ENCODE measurements at regions not wholly inside any gene's neighbourhood (a gene's known extent, or its start where the extent isn't known, plus 50 kb on each side); places are given as distances from the start of the nearest gene placed in this dataset.

GRCh38 chr3:113339616-113340244 lies 101.6 kb downstream of the CFAP44 start:
- H3K23ac ChIP-seq (ENCODE audit: insufficient read length): no peak overlapping the region
- H3K27me3 ChIP-seq (replicated peaks in 1 of 4; ENCODE audit: control insufficient read depth in 3 of 4, extremely low read depth in 1 of 4, insufficient read depth in 3 of 4, low read length in 3 of 4): no peaks in the 10 kb centered on the region
- ChIA-PET POLR2A (ENCODE audit: partially characterized antibody) (no interaction called here), CTCF (ENCODE audit: partially characterized antibody) (interaction anchor here (0.7 to 3.0 kb wide), 15 partner anchors 11 to 290 kb away, joined by 3 to 15 read pairs (median 4); no protein-coding TSS in a partner anchor)
- H3K18ac ChIP-seq (ENCODE audit: extremely low read depth, low read length): no peak overlapping the region
- no peak overlapping the region for H3K4ac ChIP-seq (replicated peaks; ENCODE audit: insufficient read length, low read depth, low read length)
- 0 out of 2 replicates have a peak overlapping the region, but pooled peaks have one; percentile 39 for H2BK12ac ChIP-seq (ENCODE audit: low read depth, low read length)
- no peak overlapping the region for H3K14ac ChIP-seq (ENCODE audit: insufficient read length)
- H2BK120ac ChIP-seq (replicated peaks; ENCODE audit: low read depth, low read length): no peak overlapping the region
- no peak overlapping the region for H2AK5ac ChIP-seq (ENCODE audit: low read depth, low read length)
- H2AFZ ChIP-seq (ENCODE audit: low read length): peak overlapping the region; percentile 100
- H3K27ac ChIP-seq (ENCODE audit: low read depth, low read length): no peak overlapping the region
- no peaks in the 10 kb centered on the region for H4K20me1 ChIP-seq (replicated peaks in 1 of 2; ENCODE audit: control insufficient read depth in 1 of 2, insufficient read depth in 2 of 2, low read length in 2 of 2)
- no peaks in the 10 kb centered on the region for H3K23me2 ChIP-seq (ENCODE audit: low read depth, low read length)
- no peak overlapping the region for H4K8ac ChIP-seq (ENCODE audit: extremely low read depth, insufficient read depth, low read length)
- no peak overlapping the region for H4K91ac ChIP-seq (replicated peaks; ENCODE audit: insufficient read length, low read length)
- H3K56ac ChIP-seq (replicated peaks; ENCODE audit: insufficient read length, low read depth, low read length): no peak overlapping the region
- DNase-seq (ENCODE audit: low read depth in 1 of 2, low spot score in 2 of 2): peak in 1 of 2 experiments; percentile 52
- no peak overlapping the region for H3K4me2 ChIP-seq (ENCODE audit: insufficient read depth in 1 of 2, low read depth in 2 of 2, low read length in 2 of 2)
- H3K4me3 ChIP-seq (ENCODE audit: extremely low read depth in 1 of 4, insufficient read depth in 2 of 4, low read depth in 3 of 4, low read length in 4 of 4): no peak overlapping the region
- H2BK15ac ChIP-seq (ENCODE audit: low read length): no peak overlapping the region
- H2BK5ac ChIP-seq (ENCODE audit: low read depth, low read length): no peak overlapping the region
- H3K36me3 ChIP-seq (ENCODE audit: control insufficient read depth in 2 of 4, insufficient read depth in 4 of 4, low read length in 3 of 4): no peaks in the 10 kb centered on the region
- no peaks in the 10 kb centered on the region for H3K4me1 ChIP-seq (replicated peaks in 1 of 4; ENCODE audit: control insufficient read depth in 3 of 4, insufficient read depth in 4 of 4, low read length in 3 of 4)
- H4K5ac ChIP-seq (ENCODE audit: insufficient read length, low read depth, low read length): no peak overlapping the region
- no peak for FAIRE-seq
- TF ChIP-seq E2F6 (IDR thresholded peaks at IDR 0.05) (peak; percentile 86), CTCF (IDR thresholded peaks at IDR 0.05; ENCODE audit: control extremely low read depth in 1 of 3, insufficient read depth in 1 of 3, low read depth in 1 of 3, low read length in 3 of 3) (peak in 2 of 3 experiments; percentile 46 to 89; a peak in 3 of 4 replicates), SP4 (IDR thresholded peaks at IDR 0.05; ENCODE audit: low read length) (no peak), RAD21 (IDR thresholded peaks at IDR 0.05 in 1 of 2, conservative IDR thresholded peaks at IDR 0.05 in 1 of 2; ENCODE audit: low read depth in 2 of 2, low read length in 2 of 2) (peak; percentile 52 to 58), MAX (IDR thresholded peaks at IDR 0.05) (peak; percentile 53; the same call in 1 of the 2 replicates), FOSL1 (IDR thresholded peaks at IDR 0.05; ENCODE audit: insufficient read depth, low read depth, low read length) (no peak), TEAD4 (IDR thresholded peaks at IDR 0.05; ENCODE audit: low read depth, low read length) (no peak)
- 82% methylated on average over 8 of the region's 9 CpGs; no CpG with 5 or more reads in 1 of the 2 experiments for WGBS, 2 experiments (ENCODE audit: extremely low coverage in 1 of 2, insufficient coverage in 1 of 2, insufficient read length in 1 of 2, insufficient replicate concordance in 2 of 2, low coverage in 1 of 2, low lambda C conversion rate in 2 of 2, missing lambda C conversion rate in 1 of 2)
- no peaks in the 10 kb centered on the region for H3K9me3 ChIP-seq (ENCODE audit: insufficient read depth in 2 of 2, low read depth in 1 of 2, low read length in 1 of 2)
- no peak overlapping the region for H2BK20ac ChIP-seq (ENCODE audit: low read length)
- H3K79me1 ChIP-seq (ENCODE audit: low read depth, low read length): no peaks in the 10 kb centered on the region
- H3K9ac ChIP-seq (replicated peaks in 1 of 4; ENCODE audit: extremely low read depth in 1 of 4, low read depth in 3 of 4, low read length in 3 of 4): no peak overlapping the region
- no peaks in the 10 kb centered on the region for H3K79me2 ChIP-seq (ENCODE audit: control insufficient read depth in 1 of 2, insufficient read depth in 2 of 2, low read length in 2 of 2)
